ENCODE measurements at regions not wholly inside any gene's neighbourhood (a gene's known extent, or its start where the extent isn't known, plus 50 kb on each side); places are given as distances from the start of the nearest gene placed in this dataset.
"Not testable (repeated sequence)": the region's sequence is repeated elsewhere in the genome, so short reads cannot be mapped to it uniquely, and the experiment has no call there.

GRCh38 chr6:3623451-3624249, 127.9 kb downstream of the PXDC1 start:
- in situ Hi-C loops (cut with MboI; ENCODE audit: low pct_unique_long_range_greater_than_20kb, low sequenced_read_pairs) = no loop called here
- DNase-seq = no peak

- no peak for DNase-seq
- in situ Hi-C loops (cut with MboI; ENCODE audit: low pct_unique_long_range_greater_than_20kb, low sequenced_read_pairs) = no loop called here
These were observed 130.1 kb downstream of the PXDC1 start for GRCh38 chr6:3621411-3621810.

GRCh38 chr6:3620937-3621336, 130.6 kb downstream of the PXDC1 start:
- DNase-seq = no peak
- in situ Hi-C loops (cut with MboI; ENCODE audit: low pct_unique_long_range_greater_than_20kb, low sequenced_read_pairs) = no loop called here

DNA sequence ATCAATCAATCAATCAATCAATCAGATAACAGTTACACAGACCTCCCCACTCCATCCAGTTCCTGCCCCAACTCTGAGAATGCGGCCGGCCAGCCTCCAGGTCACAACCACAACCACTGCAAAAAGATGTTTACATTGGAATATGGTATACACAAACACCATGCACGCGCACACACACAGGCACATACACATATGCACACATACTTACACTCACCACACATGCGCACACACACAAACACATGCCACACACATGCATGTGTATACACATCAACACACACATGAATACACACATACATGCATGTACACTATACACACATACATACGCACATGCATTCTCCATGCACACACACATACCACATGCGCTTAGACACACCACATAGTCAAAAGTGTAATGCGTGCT, 131.1 kb downstream of the PXDC1 start:
- in situ Hi-C loops (cut with MboI; ENCODE audit: low pct_unique_long_range_greater_than_20kb, low sequenced_read_pairs) = no loop called here
- DNase-seq = no peak

GRCh38 chr6:3619800-3620199, 131.7 kb downstream of the PXDC1 start:
- in situ Hi-C loops (cut with MboI; ENCODE audit: low pct_unique_long_range_greater_than_20kb, low sequenced_read_pairs) = no loop called here
- DNase-seq = no peak

GRCh38 chr6:3619201-3619600, 132.3 kb downstream of the PXDC1 start:
- in situ Hi-C loops (cut with MboI; ENCODE audit: low pct_unique_long_range_greater_than_20kb, low sequenced_read_pairs) = no loop called here
- DNase-seq = no peak

GRCh38 chr6:3618642-3619041, 132.9 kb downstream of the PXDC1 start:
- no peak for DNase-seq
- in situ Hi-C loops (cut with MboI; ENCODE audit: low pct_unique_long_range_greater_than_20kb, low sequenced_read_pairs) = no loop called here

DNA sequence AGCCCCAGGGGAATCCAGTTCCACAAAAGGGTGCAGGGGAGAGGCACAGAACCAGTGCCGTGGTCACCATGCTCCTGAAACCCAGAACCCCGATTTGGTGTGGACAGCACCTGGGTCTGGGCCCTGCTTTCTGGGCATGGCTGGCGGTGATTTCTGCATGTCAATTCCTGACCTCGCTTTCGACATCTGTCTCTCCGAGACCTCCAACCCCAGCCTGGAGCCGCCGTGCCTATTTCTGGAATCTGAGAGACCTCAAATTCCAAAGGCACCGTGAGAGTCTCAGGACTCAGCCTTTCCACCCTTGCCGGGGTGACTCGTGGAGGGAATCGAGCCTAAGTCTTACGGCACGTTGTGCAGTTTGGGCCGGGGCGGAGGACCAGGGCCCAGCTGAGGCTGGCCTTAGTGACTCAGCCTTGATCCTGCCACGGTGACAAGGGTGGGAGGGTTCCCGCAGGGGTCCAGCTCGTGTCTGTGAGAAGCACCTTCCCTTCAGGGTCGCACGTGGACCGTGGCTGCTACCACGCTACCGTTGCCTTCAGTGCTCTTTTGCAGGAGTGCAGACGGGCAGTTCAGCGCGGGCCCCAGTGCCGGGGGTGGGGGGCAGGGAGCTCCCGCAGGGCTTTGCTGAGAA, 133.7 kb downstream of the PXDC1 start:
- in situ Hi-C loops (cut with MboI; ENCODE audit: low pct_unique_long_range_greater_than_20kb, low sequenced_read_pairs) = no loop called here
- no peak for DNase-seq

GRCh38 chr6:3617192-3617631, 134.3 kb downstream of the PXDC1 start:
- no peak for DNase-seq

GRCh38 chr6:3616565-3617176, 134.8 kb downstream of the PXDC1 start:
- DNase-seq = no peak
- in situ Hi-C loops (cut with MboI; ENCODE audit: low pct_unique_long_range_greater_than_20kb, low sequenced_read_pairs) = no loop called here

More at GRCh38 chr6:3617192-3617631, 134.3 kb downstream of the PXDC1 start:
- in situ Hi-C loops (cut with MboI; ENCODE audit: low pct_unique_long_range_greater_than_20kb, low sequenced_read_pairs) = no loop called here

DNA sequence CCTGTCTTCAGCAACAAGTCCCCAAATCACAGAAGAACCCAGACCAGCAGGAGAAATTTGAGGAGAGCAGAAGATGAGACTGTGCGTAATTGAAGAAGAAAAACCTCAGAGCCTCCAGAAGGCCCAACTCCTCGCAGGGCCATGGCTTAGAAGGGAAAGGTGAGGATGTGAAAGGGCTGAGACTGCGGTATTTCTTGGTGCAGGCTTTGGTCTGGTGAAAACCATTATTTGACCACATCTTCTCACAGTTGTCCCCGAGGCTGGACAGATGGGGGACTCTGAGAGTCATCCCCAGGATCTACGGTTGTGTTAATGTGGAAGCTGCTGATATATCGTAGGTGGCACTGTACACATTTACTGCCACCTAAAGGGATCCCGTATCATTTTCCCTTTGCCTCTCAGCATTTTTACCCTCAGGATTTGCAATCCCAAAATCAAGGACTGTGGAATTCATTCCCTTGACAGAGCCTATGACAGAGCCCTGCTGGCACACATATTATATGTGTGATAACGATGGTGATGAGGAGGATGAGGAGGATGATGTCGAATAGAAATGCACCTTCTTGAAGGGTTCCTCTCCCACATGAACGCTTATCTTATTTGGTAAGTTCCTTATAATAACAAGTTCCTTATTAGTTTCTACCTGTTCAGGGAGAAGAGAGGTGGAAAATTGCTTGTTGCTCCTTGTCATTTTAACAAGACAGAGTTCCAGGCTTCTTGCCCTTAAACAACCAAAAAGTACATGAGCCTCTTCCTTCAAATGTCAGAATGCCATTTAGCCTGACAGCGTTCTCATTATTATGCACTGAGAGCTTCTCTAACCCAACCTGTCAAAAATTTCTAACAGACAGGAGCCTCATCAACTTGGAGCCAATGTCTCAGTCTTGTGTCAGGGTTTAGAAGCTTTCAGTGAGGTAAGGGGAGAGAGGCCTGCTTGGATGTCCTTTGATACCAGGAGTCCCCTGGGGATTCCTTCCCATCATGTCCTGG, 135.8 kb downstream of the PXDC1 start:
- in situ Hi-C loops (cut with MboI; ENCODE audit: low pct_unique_long_range_greater_than_20kb, low sequenced_read_pairs) = no loop called here
- no peak for DNase-seq

GRCh38 chr6:3614918-3615317, 136.6 kb downstream of the PXDC1 start:
- in situ Hi-C loops (cut with MboI; ENCODE audit: low pct_unique_long_range_greater_than_20kb, low sequenced_read_pairs) = no loop called here

GRCh38 chr6:3613565-3613964, 137.9 kb downstream of the PXDC1 start:
- in situ Hi-C loops (cut with MboI; ENCODE audit: low pct_unique_long_range_greater_than_20kb, low sequenced_read_pairs); DNase-seq: not testable (repeated sequence)

More at GRCh38 chr6:3614918-3615317, 136.6 kb downstream of the PXDC1 start:
- no peak for DNase-seq

GRCh38 chr6:3612341-3613041, 139.0 kb downstream of the PXDC1 start:
- in situ Hi-C loops (cut with MboI; ENCODE audit: low pct_unique_long_range_greater_than_20kb, low sequenced_read_pairs) = no loop called here
- no peak for DNase-seq

DNA sequence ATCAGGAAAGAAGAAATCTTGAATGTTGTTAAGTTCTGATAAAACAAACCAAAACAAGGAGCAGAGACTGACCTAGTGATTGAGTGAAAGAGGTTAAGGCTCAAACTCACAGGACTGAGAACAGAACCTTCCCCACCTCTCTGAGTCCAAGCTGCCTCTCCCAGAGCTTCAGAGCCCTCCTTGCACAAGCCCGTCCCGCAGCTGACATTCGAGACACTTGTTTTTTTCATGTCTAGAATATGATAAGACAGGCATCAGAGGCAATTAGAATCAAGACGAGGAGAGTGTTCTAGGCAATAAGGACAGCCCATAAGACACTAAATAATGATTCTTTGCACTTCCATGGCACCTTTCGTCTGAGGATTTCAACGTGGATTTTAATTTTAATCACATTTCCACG, 140.6 kb downstream of the PXDC1 start:
- no peak for DNase-seq
- in situ Hi-C loops (cut with MboI; ENCODE audit: low pct_unique_long_range_greater_than_20kb, low sequenced_read_pairs) = no loop called here

DNA sequence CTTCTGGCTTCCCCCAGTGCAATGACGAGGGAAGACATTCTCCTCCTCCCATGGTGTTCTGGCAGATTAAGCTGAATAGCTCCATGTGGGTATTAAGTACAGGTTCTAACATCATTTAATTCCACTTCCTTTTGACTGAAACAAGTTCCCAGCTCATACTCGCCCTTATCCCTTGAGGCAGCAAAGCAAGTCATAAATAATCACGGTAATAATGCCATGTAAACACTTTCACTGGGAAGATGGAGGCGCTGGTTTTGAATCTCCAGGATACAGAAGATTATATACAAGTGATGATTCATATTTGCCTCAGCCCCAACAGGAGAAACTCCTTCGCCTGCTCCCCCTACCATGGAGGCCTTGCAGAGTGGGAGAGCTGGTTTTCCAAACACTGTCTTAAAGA, 141.3 kb downstream of the PXDC1 start:
- in situ Hi-C loops (cut with MboI; ENCODE audit: low pct_unique_long_range_greater_than_20kb, low sequenced_read_pairs) = no loop called here
- no peak for DNase-seq

DNA sequence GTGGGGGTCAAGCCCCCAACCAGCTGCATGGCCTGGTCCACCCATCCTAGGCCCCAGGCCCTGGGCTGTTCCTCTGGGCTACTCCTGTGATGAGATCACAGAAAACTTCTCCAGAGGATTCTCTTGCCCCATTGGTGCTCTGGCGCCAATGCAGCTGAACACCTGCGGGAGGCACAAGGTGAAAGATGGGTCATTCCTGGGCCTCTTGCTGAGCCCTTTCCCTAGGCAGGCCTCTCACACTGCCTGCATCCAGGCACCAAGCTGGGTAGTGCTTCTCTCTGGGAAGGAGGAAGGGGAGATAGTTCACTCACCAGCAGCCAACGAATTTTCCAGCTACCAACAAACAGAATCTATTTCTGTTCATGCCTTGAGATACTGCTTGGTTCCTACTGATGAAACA, 142.1 kb downstream of the PXDC1 start:
- in situ Hi-C loops (cut with MboI; ENCODE audit: low pct_unique_long_range_greater_than_20kb, low sequenced_read_pairs) = no loop called here

DNA sequence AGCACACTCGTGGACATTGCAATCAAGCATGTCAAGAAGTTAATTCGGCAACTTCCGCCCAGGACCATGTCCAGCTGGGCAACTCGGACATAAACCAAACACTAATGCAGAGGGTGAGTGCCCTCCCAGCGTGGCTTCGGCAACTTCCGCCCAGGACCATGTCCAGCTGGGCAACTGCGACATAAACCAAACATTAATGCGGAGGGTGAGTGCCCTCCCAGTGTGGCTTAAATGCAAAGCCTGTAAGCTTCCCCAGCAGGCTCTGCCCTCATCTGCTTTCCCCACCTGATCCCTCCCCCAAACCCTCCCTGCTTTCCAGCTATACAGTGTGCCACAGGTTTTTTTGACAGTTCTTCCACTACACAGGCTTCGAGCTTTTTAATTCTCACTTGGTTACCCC, 143.4 kb downstream of the PXDC1 start:
- in situ Hi-C loops (cut with MboI; ENCODE audit: low pct_unique_long_range_greater_than_20kb, low sequenced_read_pairs) = no loop called here

More for the DNA sequence above, 142.1 kb downstream of the PXDC1 start:
- no peak for DNase-seq

GRCh38 chr6:3607599-3607998, 143.9 kb downstream of the PXDC1 start:
- no peak for DNase-seq
- in situ Hi-C loops (cut with MboI; ENCODE audit: low pct_unique_long_range_greater_than_20kb, low sequenced_read_pairs) = no loop called here

More for the DNA sequence above, 143.4 kb downstream of the PXDC1 start:
- no peak for DNase-seq
